ENCODE measurements at regions not wholly inside any gene's neighbourhood (a gene's known extent, or its start where the extent isn't known, plus 50 kb on each side); places are given as distances from the start of the nearest gene placed in this dataset.

GRCh38 chr9:676780-677438 is 164.6 kb upstream of the DMRT1 start (continued):
- TF ChIP-seq AKNA (CRISPR knock-in tag; IDR thresholded peaks at IDR 0.05; ENCODE audit: borderline replicate concordance) = no peak
- no peak for TF ChIP-seq ZZZ3 (CRISPR knock-in tag; IDR thresholded peaks at IDR 0.05; ENCODE audit: borderline replicate concordance)
- TF ChIP-seq ZNF543 (CRISPR knock-in tag; IDR thresholded peaks at IDR 0.05) = no peak
- TF ChIP-seq KLF12 (CRISPR knock-in tag; IDR thresholded peaks at IDR 0.05; ENCODE audit: borderline replicate concordance) = no peak
- TF ChIP-seq KLF6 (CRISPR knock-in tag; IDR thresholded peaks at IDR 0.05) = no peak; the same call in 1 of the 2 replicates
- no peak for TF ChIP-seq ZBED4 (CRISPR knock-in tag; IDR thresholded peaks at IDR 0.05; ENCODE audit: borderline replicate concordance)
- TF ChIP-seq, protein P1, sequence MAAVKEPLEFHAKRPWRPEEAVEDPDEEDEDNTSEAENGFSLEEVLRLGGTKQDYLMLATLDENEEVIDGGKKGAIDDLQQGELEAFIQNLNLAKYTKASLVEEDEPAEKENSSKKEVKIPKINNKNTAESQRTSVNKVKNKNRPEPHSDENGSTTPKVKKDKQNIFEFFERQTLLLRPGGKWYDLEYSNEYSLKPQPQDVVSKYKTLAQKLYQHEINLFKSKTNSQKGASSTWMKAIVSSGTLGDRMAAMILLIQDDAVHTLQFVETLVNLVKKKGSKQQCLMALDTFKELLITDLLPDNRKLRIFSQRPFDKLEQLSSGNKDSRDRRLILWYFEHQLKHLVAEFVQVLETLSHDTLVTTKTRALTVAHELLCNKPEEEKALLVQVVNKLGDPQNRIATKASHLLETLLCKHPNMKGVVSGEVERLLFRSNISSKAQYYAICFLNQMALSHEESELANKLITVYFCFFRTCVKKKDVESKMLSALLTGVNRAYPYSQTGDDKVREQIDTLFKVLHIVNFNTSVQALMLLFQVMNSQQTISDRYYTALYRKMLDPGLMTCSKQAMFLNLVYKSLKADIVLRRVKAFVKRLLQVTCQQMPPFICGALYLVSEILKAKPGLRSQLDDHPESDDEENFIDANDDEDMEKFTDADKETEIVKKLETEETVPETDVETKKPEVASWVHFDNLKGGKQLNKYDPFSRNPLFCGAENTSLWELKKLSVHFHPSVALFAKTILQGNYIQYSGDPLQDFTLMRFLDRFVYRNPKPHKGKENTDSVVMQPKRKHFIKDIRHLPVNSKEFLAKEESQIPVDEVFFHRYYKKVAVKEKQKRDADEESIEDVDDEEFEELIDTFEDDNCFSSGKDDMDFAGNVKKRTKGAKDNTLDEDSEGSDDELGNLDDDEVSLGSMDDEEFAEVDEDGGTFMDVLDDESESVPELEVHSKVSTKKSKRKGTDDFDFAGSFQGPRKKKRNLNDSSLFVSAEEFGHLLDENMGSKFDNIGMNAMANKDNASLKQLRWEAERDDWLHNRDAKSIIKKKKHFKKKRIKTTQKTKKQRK (IDR thresholded peaks at IDR 0.05; ENCODE audit: low read length) = no peak
- no peak for TF ChIP-seq RFX1 (IDR thresholded peaks at IDR 0.05)
- TF ChIP-seq FOXM1 (CRISPR knock-in tag; IDR thresholded peaks at IDR 0.05) = no peak
- TF ChIP-seq ZNF788 (CRISPR knock-in tag; IDR thresholded peaks at IDR 0.05; ENCODE audit: borderline replicate concordance) = no peak
- no peak for TF ChIP-seq AKAP8 (CRISPR knock-in tag; IDR thresholded peaks at IDR 0.05)

Measured in HepG2 (cell line).